GM23338 (cell line): ENCODE measurements at regions not wholly inside any gene's neighbourhood (a gene's known extent, or its start where the extent isn't known, plus 50 kb on each side); places are given as distances from the start of the nearest gene placed in this dataset.

Experiments used
- ATAC-seq: fragments of 200-7000 bp; cut with Tn5 transposase; 3 replicates; pipeline ENCODE4 v1.9.1; 2020
- DNase-seq: peaks from one replicate; pipeline ENCODE4 v3.0.0-alpha.2; 2015; ENCODE audit warnings: low spot score
- H2AFZ ChIP-seq: fragments of 200-600 bp; sonication (generic); 2 replicates; pipeline ENCODE4 v1.8.0; 2016; ENCODE audit warnings: antibody characterized with exemption, mild to moderate bottlenecking, moderate library complexity
- H3F3A ChIP-seq: fragments of 200-600 bp; sonication (generic); replicated peaks from 2 replicates; pipeline ENCODE4 v1.8.0; 2017; ENCODE audit warnings: antibody characterized with exemption, mixed run types, low read depth
- H3K27ac ChIP-seq: fragments of 200-600 bp; sonication (generic); 2 replicates; pipeline ENCODE4 v1.6.1; 2016; ENCODE audit warnings: low read depth
- H3K27me3 ChIP-seq: fragments of 200-600 bp; sonication (generic); 2 replicates; pipeline ENCODE4 v1.8.0; 2016; ENCODE audit warnings: mild to moderate bottlenecking, mixed run types, moderate library complexity; ENCODE audit not compliant: insufficient read depth
- H3K36me3 ChIP-seq: fragments of 200-600 bp; sonication (generic); 2 replicates; pipeline ENCODE4 v1.8.0; 2016; ENCODE audit warnings: mild to moderate bottlenecking; ENCODE audit not compliant: insufficient read depth
- H3K4me1 ChIP-seq: fragments of 200-600 bp; sonication (generic); 2 replicates; pipeline ENCODE4 v1.8.0; 2016; ENCODE audit warnings: mild to moderate bottlenecking, moderate library complexity; ENCODE audit not compliant: insufficient read depth
- H3K4me2 ChIP-seq: fragments of 200-600 bp; sonication (generic); 2 replicates; pipeline ENCODE4 v1.7.1; 2017; ENCODE audit warnings: mixed run types
- H3K4me3 ChIP-seq: fragments of 200-600 bp; sonication (generic); 2 replicates; pipeline ENCODE4 v1.6.1; 2016; ENCODE audit warnings: mixed run types
- H3K79me2 ChIP-seq: fragments of 200-600 bp; sonication (generic); replicated peaks from 2 replicates; pipeline ENCODE4 v1.8.0; 2017; ENCODE audit warnings: mild to moderate bottlenecking; ENCODE audit not compliant: insufficient read depth
- H3K9me2 ChIP-seq: fragments of 200-600 bp; sonication (generic); 2 replicates; pipeline ENCODE4 v1.8.0; 2017; ENCODE audit not compliant: insufficient read depth
- H4K20me1 ChIP-seq: fragments of 200-600 bp; sonication (generic); replicated peaks from 2 replicates; pipeline ENCODE4 v1.8.0; 2017; ENCODE audit warnings: mild to moderate bottlenecking; ENCODE audit not compliant: insufficient read depth
- H3K27ac Mint-ChIP-seq: 2 replicates; pipeline ENCODE4 v1.8.0; 2020; ENCODE audit warnings: inconsistent platforms, mild to moderate bottlenecking, moderate library complexity, mixed read lengths
- H3K27me3 Mint-ChIP-seq: 3 replicates; pipeline ENCODE4 v1.8.0; 2022; ENCODE audit warnings: low read depth, mild to moderate bottlenecking, moderate library complexity, mixed read lengths, inconsistent platforms; ENCODE audit not compliant: insufficient read depth, poor library complexity
- H3K36me3 Mint-ChIP-seq: 3 replicates; pipeline ENCODE4 v1.8.0; 2021; ENCODE audit warnings: low read depth, mild to moderate bottlenecking, inconsistent platforms, moderate library complexity, mixed read lengths
- H3K4me1 Mint-ChIP-seq: 3 replicates; pipeline ENCODE4 v1.8.0; 2020; ENCODE audit warnings: mild to moderate bottlenecking, inconsistent platforms, mixed read lengths
- H3K4me3 Mint-ChIP-seq: 3 replicates; pipeline ENCODE4 v1.8.0; 2021; ENCODE audit warnings: moderate library complexity, mild to moderate bottlenecking, inconsistent platforms, mixed read lengths
- H3K9me3 Mint-ChIP-seq: 3 replicates; pipeline ENCODE4 v1.8.0; 2020; ENCODE audit warnings: moderate library complexity, mild to moderate bottlenecking, inconsistent platforms, mixed read lengths
- CREB1 ChIP-seq: fragments of 250-450 bp; sonication (Bioruptor Pico); IDR thresholded peaks from 2 replicates; pipeline ENCODE4 v1.5.0; 2020; ENCODE audit warnings: low read depth, mild to moderate bottlenecking, moderate library complexity
- CTCF ChIP-seq, 2 experiments: fragments of 200-600 bp in 1 of 2; sonication (generic) in 1 of 2; conservative IDR thresholded peaks; 2 replicates each; pipeline versions ENCODE4 v1.5.1 to v1.6.1; 2016 to 2017; ENCODE audit warnings: antibody characterized with exemption in 2 of 2, low read depth in 2 of 2, mild to moderate bottlenecking in 2 of 2, moderate library complexity in 1 of 2
- ETS1 ChIP-seq: IDR thresholded peaks from 2 replicates; pipeline ENCODE4 v1.6.1; 2016; ENCODE audit warnings: antibody characterized with exemption
- EZH2 ChIP-seq: fragments of 200-600 bp; sonication (generic); IDR thresholded peaks from one replicate; pipeline ENCODE4 v1.8.0; 2017; ENCODE audit warnings: antibody characterized with exemption, mild to moderate bottlenecking, low read depth; ENCODE audit not compliant: unreplicated experiment
- EZH2phosphoT487 ChIP-seq: fragments of 200-600 bp; sonication (generic); IDR thresholded peaks from one replicate; pipeline ENCODE4 v1.8.1; 2018; ENCODE audit warnings: antibody characterized with exemption; ENCODE audit not compliant: unreplicated experiment
- JUNB ChIP-seq: IDR thresholded peaks from one replicate; pipeline ENCODE4 v1.6.1; 2016; ENCODE audit warnings: antibody characterized with exemption; ENCODE audit not compliant: unreplicated experiment
- NANOG ChIP-seq: IDR thresholded peaks from 2 replicates; pipeline ENCODE4 v1.6.1; 2016; ENCODE audit warnings: antibody characterized with exemption, borderline replicate concordance
- POLR2AphosphoS5 ChIP-seq: IDR thresholded peaks from 2 replicates; pipeline ENCODE4 v1.6.1; 2016; ENCODE audit warnings: antibody characterized with exemption, low read depth
- REST ChIP-seq: IDR thresholded peaks from one replicate; pipeline ENCODE4 v1.6.1; 2018; ENCODE audit warnings: antibody characterized with exemption; ENCODE audit not compliant: unreplicated experiment
- STAT1 ChIP-seq: IDR thresholded peaks from one replicate; pipeline ENCODE4 v1.6.1; 2016; ENCODE audit warnings: antibody characterized with exemption; ENCODE audit not compliant: unreplicated experiment
- ZNF114 ChIP-seq: fragments of 250-450 bp; sonication (Bioruptor Pico); IDR thresholded peaks from 2 replicates; pipeline ENCODE4 v1.5.0; 2020; ENCODE audit warnings: mild to moderate bottlenecking, moderate library complexity
- ZNF331 ChIP-seq: fragments of 250-450 bp; sonication (Bioruptor Pico); IDR thresholded peaks from 2 replicates; pipeline ENCODE4 v1.5.0; 2020; ENCODE audit warnings: low read depth, mild to moderate bottlenecking, moderate library complexity
- ZNF462 ChIP-seq: fragments of 250-450 bp; sonication (Bioruptor Pico); IDR thresholded peaks from 2 replicates; pipeline ENCODE4 v1.5.0; 2020; ENCODE audit warnings: mild to moderate bottlenecking, moderate library complexity

GRCh38 chr13:73496711-73497110 is 437.9 kb downstream of the KLF5 start:
- ATAC-seq (no peak), DNase-seq (no peak)
- Histone ChIP-seq H2AFZ (no peak overlapping the region), H3K27ac (no peak overlapping the region), H3K36me3 (no peaks in the 10 kb centered on the region), H3K27me3 (no peaks in the 10 kb centered on the region), H3F3A (no peaks in the 10 kb centered on the region), H4K20me1 (no peaks in the 10 kb centered on the region), H3K9me2 (no peaks in the 10 kb centered on the region), H3K4me3 (no peak overlapping the region), H3K4me2 (no peak overlapping the region), H3K79me2 (no peaks in the 10 kb centered on the region), H3K4me1 (no peaks in the 10 kb centered on the region)
- Mint-ChIP-seq H3K4me3 (no peak overlapping the region), H3K4me1 (no peaks in the 10 kb centered on the region), H3K9me3 (no peaks in the 10 kb centered on the region), H3K27me3 (no peaks in the 10 kb centered on the region), H3K27ac (no peak overlapping the region), H3K36me3 (no peaks in the 10 kb centered on the region)
- TF ChIP-seq ETS1 (no peak), ZNF331 (CRISPR knock-in tag) (no peak), EZH2 (no peak), NANOG (no peak), REST (no peak), EZH2phosphoT487 (no peak), ZNF462 (CRISPR knock-in tag) (no peak), CTCF (conservative IDR thresholded peaks at IDR 0.05; ENCODE audit: low read depth in 2 of 2) (no peak), ZNF114 (CRISPR knock-in tag) (no peak), STAT1 (no peak), POLR2AphosphoS5 (no peak), JUNB (no peak), CREB1 (CRISPR knock-in tag) (no peak)
